AG04449 (cell line): ENCODE measurements at regions not wholly inside any gene's neighbourhood (a gene's known extent, or its start where the extent isn't known, plus 50 kb on each side); places are given as distances from the start of the nearest gene placed in this dataset.
"Not testable (repeated sequence)": the region's sequence is repeated elsewhere in the genome, so short reads cannot be mapped to it uniquely, and the experiment has no call there.

Experiments used
- CTCF ChIA-PET: fragments of 350-600 bp; formaldehyde crosslinking; extraction: SDS; loops from one replicate; lab custom pipeline; 2021; ENCODE audit warnings: antibody characterized with exemption; lab: Yijun Ruan, JAX
- POLR2A ChIA-PET: fragments of 400-600, 350-600 bp; formaldehyde crosslinking; extraction: SDS; loops from one replicate; lab custom pipeline; 2020; ENCODE audit warnings: antibody characterized with exemption, inconsistent platforms; lab: Yijun Ruan, JAX
- DNase-seq: peaks from one replicate; pipeline ENCODE4 v3.0.0-alpha.2; 2010; ENCODE audit warnings: low read depth, low spot score
- H3K4me3 ChIP-seq: 2 replicates; pipeline ENCODE4 v1.5.1; 2011; ENCODE audit warnings: low read depth, mild to moderate bottlenecking, control low read depth, low read length
- TF ChIP-seq, protein P1 (sequence below): IDR thresholded peaks from one replicate; pipeline ENCODE4 v1.5.1; 2011; ENCODE audit warnings: mild to moderate bottlenecking, moderate library complexity, low read length, control low read depth, inconsistent platforms; ENCODE audit not compliant: insufficient read depth; ENCODE audit errors: missing control alignments

- POLR2A ChIA-PET, result no interaction called here
- H3K4me3 ChIP-seq, result no peak overlapping the region
- DNase-seq, result no peak
- TF ChIP-seq, protein P1, sequence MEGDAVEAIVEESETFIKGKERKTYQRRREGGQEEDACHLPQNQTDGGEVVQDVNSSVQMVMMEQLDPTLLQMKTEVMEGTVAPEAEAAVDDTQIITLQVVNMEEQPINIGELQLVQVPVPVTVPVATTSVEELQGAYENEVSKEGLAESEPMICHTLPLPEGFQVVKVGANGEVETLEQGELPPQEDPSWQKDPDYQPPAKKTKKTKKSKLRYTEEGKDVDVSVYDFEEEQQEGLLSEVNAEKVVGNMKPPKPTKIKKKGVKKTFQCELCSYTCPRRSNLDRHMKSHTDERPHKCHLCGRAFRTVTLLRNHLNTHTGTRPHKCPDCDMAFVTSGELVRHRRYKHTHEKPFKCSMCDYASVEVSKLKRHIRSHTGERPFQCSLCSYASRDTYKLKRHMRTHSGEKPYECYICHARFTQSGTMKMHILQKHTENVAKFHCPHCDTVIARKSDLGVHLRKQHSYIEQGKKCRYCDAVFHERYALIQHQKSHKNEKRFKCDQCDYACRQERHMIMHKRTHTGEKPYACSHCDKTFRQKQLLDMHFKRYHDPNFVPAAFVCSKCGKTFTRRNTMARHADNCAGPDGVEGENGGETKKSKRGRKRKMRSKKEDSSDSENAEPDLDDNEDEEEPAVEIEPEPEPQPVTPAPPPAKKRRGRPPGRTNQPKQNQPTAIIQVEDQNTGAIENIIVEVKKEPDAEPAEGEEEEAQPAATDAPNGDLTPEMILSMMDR, result no peak
- CTCF ChIA-PET, result no interaction called here
These were observed 134.4 kb downstream of the ZNF608 start for GRCh38 chr5:124612023-124612422.

DNA sequence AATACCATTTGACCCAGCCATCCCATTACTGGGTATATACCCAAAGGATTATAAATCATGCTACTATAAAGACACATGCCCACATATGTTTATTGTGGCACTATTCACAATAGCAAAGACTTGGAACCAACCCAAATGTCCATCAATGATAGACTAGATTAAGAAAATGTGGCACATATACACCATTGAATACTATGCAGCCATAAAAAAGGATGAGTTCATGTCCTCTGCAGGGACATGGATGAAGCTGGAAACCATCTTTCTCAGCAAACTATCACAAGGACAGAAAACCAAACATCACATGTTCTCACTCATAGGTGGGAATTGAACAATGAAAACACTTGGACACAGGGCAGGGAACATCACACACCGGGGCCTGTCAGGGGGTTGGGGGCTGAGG is 135.2 kb downstream of the ZNF608 start:
- CTCF ChIA-PET, POLR2A ChIA-PET, DNase-seq, H3K4me3 ChIP-seq: not testable (repeated sequence)

GRCh38 chr5:124609685-124610084 is 136.8 kb downstream of the ZNF608 start:
- POLR2A ChIA-PET, DNase-seq, H3K4me3 ChIP-seq, CTCF ChIA-PET: not testable (repeated sequence)

GRCh38 chr5:124606543-124606942 is 139.9 kb downstream of the ZNF608 start:
- DNase-seq, result no peak
- no peak overlapping the region for H3K4me3 ChIP-seq
- POLR2A ChIA-PET, result no interaction called here
- CTCF ChIA-PET, result no interaction called here
- TF ChIP-seq, protein P1, result no peak

GRCh38 chr5:124606093-124606492 is 140.3 kb downstream of the ZNF608 start:
- H3K4me3 ChIP-seq, result no peak overlapping the region
- CTCF ChIA-PET, result no interaction called here
- DNase-seq, result no peak
- TF ChIP-seq, protein P1, result no peak
- POLR2A ChIA-PET, result no interaction called here

- ChIA-PET POLR2A (no interaction called here), CTCF (no interaction called here)
- DNase-seq, result no peak
- no peak overlapping the region for H3K4me3 ChIP-seq
- TF ChIP-seq, protein P1, result no peak
These were observed 140.9 kb downstream of the ZNF608 start for GRCh38 chr5:124605541-124605940.

DNA sequence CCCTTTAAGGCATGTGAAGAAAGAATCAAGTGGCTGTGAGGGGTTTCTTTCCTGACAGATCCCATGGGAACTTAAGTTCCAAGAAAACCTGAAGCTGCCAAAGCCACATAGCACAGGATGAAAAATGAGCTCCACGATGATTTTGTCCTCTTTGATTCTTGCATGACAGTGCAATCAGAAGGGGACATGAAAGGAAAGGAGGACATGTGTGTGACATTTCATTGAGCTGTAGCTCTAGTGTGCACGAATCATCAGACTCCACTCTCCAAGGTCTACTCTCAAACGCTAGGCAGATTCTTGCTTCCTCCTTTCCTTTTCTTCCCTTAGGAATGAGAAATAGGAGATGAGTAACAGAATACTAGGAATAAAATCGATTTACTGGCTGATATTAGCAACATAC is 142.0 kb downstream of the ZNF608 start:
- POLR2A ChIA-PET, result no interaction called here
- no peak for DNase-seq
- CTCF ChIA-PET, result interaction anchor here (0.7 kb wide), 1 partner anchor 81 kb away, joined by 4 read pairs; no protein-coding TSS in a partner anchor
- no peak overlapping the region for H3K4me3 ChIP-seq
- TF ChIP-seq, protein P1, result no peak
